Activated CD4-positive, alpha-beta T cell treated with anti-CD3 and anti-CD28 coated beads, Interleukin-10, Interleukin-2, amounts not matched to agents 100 ng/mL and 50 ng/mL, durations not matched to agents 16 hours and 8 hours (primary cell): ENCODE measurements at regions not wholly inside any gene's neighbourhood (a gene's known extent, or its start where the extent isn't known, plus 50 kb on each side); places are given as distances from the start of the nearest gene placed in this dataset.

Experiments
- DNase-seq: peaks from one replicate; pipeline ENCODE4 v3.0.0-alpha.2; 2020

- DNase-seq = no peak
Measured at GRCh38 chr18:51401912-51402311, 204.4 kb upstream of the MEX3C start.

DNA sequence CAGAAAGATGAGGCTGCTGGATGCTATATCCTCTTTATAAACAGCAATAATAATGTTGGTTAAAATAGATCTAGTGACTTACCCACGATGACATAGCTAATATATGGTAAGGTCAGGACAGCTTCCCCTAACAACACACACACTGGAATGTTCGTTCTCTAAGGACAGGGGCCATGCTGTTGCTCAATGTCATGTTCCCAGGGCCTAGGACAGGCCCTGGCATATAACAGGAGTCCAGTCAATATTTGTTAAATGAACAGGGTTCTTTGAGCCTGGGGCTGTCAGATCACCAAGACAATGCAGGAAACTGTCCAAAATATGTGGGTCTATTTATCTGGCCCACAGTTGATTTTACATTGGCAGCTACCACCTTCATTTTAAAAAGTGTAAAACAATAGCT, 207.1 kb upstream of the MEX3C start:
- DNase-seq = no peak

DNA sequence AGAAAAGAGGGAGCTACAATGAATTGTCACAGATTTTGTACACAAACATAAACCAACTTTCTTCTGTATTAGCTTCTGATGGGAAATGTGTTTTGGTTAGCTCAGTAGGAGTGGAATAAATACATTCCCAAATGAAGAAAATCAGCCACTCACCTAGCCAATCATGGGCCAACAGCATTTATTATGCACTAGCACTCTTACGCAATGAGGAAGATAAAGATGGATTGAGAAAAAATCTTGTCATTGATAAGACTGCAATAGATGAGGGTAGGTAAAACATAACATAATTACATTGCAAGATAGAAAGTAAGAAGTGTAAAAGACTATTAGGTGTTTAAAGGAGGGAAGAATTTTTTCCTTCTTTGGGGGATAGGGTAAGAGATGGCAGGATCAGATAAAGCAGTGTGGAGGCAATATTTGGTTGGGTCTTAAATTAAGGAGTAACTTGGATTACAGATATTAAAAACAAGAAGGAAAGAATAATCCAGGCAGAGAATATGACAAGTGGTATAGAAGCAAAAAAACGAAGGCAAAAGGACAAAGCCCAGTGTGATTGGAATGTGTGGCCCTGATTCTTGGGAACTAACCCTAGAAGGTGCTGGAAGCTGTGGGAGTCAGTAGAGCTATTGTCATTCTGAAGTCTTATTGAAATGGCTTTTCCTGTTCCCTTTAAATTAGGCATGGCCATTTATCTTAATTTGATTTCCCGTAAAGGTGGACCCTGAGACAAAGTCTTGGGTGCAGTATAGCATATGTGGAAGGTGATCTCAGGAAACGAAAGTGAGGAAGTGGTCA, 208.4 kb upstream of the MEX3C start:
- DNase-seq = no peak

DNA sequence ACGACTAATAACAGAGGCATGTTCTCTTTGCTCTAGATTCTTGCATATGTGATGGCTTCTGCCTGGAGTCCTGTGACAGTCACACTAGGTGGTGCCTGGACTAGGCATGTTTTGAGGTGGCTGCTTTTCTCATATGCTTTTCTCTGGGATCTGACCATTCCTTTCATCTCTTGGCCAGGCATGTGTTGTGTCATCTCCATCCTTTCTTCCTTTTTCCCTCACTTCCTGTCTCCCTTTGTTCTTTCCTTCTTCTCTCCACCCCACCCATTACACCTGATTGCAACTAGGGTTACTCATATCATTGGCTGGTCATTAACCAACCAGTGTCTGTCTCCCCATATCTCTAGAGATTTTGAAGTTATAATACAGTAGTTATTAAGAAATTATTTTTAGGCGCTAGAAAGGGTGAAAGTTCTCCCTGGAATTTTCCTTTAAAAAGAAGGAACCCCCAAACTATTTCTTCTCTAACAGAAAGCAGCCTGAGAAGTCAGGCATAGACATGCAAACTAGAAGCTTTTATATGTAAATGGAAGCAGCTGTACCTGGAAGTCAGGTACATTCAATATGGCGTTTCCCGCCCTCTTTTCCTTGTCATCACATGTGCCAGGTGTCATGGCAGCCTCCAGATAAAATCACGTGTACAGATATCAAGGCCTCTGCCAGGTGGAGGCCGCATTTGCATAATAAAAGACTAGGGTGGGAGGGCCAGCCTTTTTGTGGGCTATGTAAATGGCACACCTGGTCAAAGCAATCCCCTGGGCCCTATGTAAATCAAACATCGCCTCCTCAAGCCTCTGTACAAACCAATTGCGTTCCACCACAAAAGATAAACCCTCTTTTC, 220.4 kb upstream of the MEX3C start:
- DNase-seq = no peak

- DNase-seq = peak; percentile 5
Measured at GRCh38 chr18:51425475-51425874, 228.0 kb upstream of the MEX3C start.

DNA sequence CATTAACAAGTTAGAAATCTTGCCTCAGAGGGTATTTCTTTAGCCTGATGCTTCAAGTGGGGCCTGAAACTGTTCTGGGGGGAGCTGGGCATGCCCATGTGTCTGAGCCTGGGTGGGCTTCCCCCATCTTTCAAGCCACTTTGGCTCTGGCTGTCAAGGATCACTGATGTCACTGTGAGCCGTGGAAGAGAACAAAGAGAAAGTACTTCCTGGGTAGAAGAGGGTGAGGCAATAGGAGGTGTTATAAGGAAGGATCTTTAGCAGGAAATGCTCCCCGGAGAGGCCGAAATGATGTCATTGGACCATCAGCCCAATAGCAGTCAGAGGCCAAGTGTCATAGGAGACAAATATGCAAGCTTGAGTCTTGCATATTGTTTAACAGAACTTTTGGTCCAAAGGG, 228.4 kb upstream of the MEX3C start:
- no peak for DNase-seq

GRCh38 chr18:51426996-51427395, 229.5 kb upstream of the MEX3C start:
- DNase-seq = no peak

DNA sequence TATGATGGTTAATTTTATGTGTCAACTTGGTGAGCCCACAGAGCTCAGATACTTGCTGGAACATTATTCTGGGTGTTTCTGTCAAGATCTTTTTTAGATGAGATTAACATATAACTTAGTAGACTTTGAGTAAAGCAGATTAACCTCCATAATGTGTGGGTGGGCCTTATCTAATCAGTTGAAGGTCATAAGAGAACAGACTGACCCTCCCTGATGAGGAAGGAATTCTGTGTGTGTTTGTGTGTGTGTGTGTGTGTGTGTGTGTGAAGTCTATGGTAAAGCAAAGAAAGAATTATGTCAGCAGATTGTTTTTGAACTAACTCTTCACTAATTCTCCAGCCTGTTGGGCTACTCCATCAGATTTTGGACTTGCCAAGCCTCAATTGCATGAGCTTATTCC, 232.2 kb upstream of the MEX3C start:
- no peak for DNase-seq

DNA sequence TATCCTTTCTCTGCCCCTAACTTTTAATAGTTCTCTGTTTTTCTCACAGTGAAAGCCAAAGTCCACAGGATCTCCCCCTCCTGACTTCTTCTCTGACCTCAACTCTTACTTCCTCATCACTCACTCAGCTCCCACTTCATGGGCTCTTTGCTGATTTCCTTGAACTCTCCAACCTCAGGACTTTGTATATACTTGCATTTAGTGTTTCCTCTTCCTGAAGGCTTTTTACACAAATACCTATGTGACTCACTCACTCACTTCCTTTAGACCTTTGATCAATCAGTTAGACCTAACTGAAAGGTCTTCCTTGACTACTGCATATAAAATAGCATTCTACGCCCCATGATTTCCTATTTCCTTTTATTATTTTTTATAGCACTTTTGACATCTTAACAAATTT, 233.1 kb upstream of the MEX3C start:
- DNase-seq = no peak

- no peak for DNase-seq
Measured at GRCh38 chr18:51433296-51433695, 235.8 kb upstream of the MEX3C start.

GRCh38 chr18:51433881-51434280, 236.4 kb upstream of the MEX3C start:
- no peak for DNase-seq

GRCh38 chr18:51437280-51438271, 240.1 kb upstream of the MEX3C start:
- DNase-seq = no peak

DNA sequence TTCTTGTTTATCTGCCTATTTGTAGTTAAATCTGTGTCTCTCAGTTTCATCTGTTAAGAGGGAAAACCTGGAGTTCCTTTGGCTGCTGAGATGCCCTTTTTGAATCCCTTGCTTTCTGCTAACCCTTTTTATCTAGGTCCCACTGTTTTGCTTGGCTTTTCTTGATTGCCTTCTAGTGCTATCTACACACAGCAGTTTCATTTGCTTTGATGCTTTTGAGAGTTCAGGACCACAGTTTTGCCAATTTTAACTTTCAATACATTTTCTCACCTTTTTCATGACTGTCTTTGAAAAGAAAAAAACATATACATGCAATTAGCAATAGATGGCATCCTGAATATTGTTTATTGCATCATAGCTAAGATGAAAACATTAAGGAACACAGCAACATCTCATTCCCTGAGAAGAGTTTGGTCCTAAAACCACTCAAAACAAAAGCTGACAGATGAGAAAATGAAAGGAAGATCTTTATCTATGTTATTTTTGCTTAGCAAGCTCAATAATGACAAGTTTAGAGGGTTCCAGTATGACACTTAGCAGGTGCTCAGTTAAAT, 241.4 kb upstream of the MEX3C start:
- DNase-seq = no peak

- DNase-seq = no peak
Measured at GRCh38 chr18:51442012-51442411, 244.5 kb upstream of the MEX3C start.

DNA sequence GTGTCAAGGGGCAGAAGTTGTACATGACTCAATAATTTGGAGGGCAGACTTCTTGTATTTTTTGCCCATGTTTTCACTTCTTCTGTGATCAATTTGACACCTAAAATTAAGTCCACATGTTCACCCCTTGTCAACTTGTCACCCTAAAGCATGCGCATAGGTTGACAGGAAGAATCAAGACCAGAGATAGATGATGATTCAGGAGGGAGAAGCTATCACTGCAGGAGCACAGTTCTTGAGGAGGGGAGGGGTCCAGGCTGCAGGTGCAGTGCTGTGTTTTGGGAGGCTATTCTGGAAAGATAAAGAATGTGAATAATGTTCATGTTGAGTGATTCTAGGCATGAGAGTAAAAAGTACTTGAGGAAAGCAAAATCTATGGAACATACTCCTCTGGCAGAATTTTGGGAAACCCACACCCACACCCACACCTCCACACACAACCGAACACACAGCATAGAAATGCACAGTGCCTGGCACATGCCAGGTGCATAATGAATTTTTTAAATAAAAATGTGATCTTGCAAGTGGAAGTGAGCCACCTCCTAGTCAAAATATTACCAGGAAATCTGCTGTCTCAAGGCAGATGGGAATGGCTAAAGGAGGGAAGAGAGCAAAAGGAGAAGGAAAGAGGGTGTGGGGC, 249.2 kb upstream of the MEX3C start:
- no peak for DNase-seq

DNA sequence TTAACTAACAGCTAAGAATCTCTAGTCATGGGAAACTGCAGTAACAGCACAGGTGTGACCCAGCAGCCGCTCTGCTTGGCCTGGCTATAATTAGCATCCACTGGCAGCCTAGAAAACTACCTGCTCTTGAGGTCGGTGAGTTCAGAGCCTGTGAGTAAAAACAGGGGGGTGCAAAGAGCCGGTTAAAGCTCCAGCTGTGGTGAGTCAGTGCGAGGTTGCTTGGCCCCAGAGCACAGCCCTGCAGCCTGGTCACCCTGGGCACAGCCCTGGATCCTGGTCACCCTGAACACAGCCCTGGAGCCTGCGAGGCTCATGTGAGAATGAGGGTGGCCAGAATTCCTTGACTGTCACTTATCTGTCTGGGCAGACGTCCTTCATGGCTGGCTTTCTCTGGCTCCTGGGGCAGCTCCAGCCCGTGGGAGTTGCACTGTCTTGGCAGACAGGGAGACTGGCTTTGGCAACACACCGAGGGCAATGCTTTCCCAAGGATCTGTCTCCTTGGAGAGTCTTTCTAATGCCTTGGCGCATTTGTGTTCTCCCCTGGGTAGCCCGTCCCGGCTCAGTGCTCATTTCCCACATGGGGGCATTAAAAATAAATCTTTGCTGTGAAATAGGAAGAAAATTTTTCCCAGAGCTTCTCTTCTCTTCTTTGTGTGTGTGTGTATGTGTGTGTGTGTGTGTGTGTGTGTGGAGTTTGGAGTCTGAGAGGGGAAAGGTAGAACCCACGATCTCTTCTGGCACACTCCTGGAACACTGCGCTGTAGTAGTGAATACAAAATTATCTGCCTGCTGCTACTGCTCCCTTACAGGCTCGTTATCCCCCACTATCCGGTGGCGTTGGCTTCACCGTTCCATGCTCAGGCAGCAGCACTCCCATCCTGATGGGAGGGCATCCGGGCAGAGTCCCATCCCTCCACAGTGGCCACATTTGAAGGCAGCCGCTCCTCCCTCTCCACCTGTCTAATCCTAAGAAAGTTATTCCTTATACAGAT, 250.2 kb upstream of the MEX3C start:
- no peak for DNase-seq

- DNase-seq = no peak
Measured at GRCh38 chr18:51448949-51449348, 251.5 kb upstream of the MEX3C start.

DNA sequence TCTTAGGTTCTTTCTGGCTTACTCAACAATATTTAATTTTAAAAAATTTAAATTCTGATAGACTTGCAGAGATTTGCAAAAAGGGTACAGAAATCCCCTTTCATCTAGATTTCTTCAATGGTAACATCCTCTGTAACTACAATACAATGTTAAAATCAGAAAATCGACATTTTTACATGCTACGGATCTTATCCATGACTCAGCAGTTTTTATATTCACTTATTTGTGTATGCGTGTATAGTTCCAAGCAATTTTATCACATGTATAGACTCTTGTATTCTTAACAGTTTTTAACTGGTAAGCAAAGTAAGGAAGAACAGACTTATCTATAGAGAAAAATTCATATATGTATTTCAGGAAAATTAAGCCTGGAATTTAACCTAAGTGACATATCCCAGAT, 256.1 kb upstream of the MEX3C start:
- DNase-seq = no peak

GRCh38 chr18:51458861-51459260, 261.4 kb upstream of the MEX3C start:
- DNase-seq = no peak

- DNase-seq = no peak
Measured at GRCh38 chr18:51461956-51462355, 264.5 kb upstream of the MEX3C start.
